Nephron (organoid): ENCODE measurements at regions not wholly inside any gene's neighbourhood (a gene's known extent, or its start where the extent isn't known, plus 50 kb on each side); places are given as distances from the start of the nearest gene placed in this dataset.
"Not testable (repeated sequence)": the region's sequence is repeated elsewhere in the genome, so short reads cannot be mapped to it uniquely, and the experiment has no call there.

Experiments used
- H3K27ac Mint-ChIP-seq, 3 experiments: 2 replicates each; pipeline ENCODE4 v1.8.0; 2020; ENCODE audit warnings: mixed read lengths in 3 of 3, mild to moderate bottlenecking in 2 of 3, moderate library complexity in 1 of 3
- H3K27me3 Mint-ChIP-seq: 2 replicates; pipeline ENCODE4 v1.8.0; 2021; ENCODE audit warnings: low read depth, mild to moderate bottlenecking, moderate library complexity, mixed read lengths
- H3K36me3 Mint-ChIP-seq: 2 replicates; pipeline ENCODE4 v1.8.0; 2020; ENCODE audit warnings: low read depth, mixed read lengths
- H3K4me1 Mint-ChIP-seq: 2 replicates; pipeline ENCODE4 v1.8.0; 2020; ENCODE audit warnings: mixed read lengths
- H3K4me3 Mint-ChIP-seq, 3 experiments: 2 replicates each; pipeline ENCODE4 v1.8.0; 2020; ENCODE audit warnings: mild to moderate bottlenecking in 3 of 3, mixed read lengths in 3 of 3, moderate library complexity in 2 of 3
- H3K9me3 Mint-ChIP-seq: 2 replicates; pipeline ENCODE4 v1.8.0; 2020; ENCODE audit warnings: mixed read lengths
- CTCF ChIP-seq, 3 experiments: fragments of 200-600 bp; sonication (generic); IDR thresholded peaks; one replicate each; pipeline ENCODE4 v1.5.0; 2021; ENCODE audit warnings: antibody characterized with exemption in 3 of 3; ENCODE audit not compliant: unreplicated experiment in 3 of 3

- H3K36me3 Mint-ChIP-seq, result no peaks in the 10 kb centered on the region
- peaks cover 8% of the 10 kb centered on the region for H3K9me3 Mint-ChIP-seq
- TF ChIP-seq CTCF (IDR thresholded peaks at IDR 0.05; ENCODE audit: unreplicated experiment in 3 of 3), result no peak
- H3K4me3 Mint-ChIP-seq, result no peak overlapping the region
- no peaks in the 10 kb centered on the region for H3K4me1 Mint-ChIP-seq
- H3K27ac Mint-ChIP-seq, result no peak overlapping the region
- no peaks in the 10 kb centered on the region for H3K27me3 Mint-ChIP-seq
Observed at GRCh38 chr5:135147294-135148090, 113.5 kb upstream of the PITX1 start.

- Mint-ChIP-seq H3K27me3 (no peaks in the 10 kb centered on the region), H3K36me3 (no peaks in the 10 kb centered on the region), H3K4me3 (no peak overlapping the region), H3K9me3 (peaks cover 8% of the 10 kb centered on the region), H3K27ac (no peak overlapping the region), H3K4me1 (no peaks in the 10 kb centered on the region)
- no peak for TF ChIP-seq CTCF (IDR thresholded peaks at IDR 0.05; ENCODE audit: unreplicated experiment in 3 of 3)
Observed at GRCh38 chr5:135145985-135146384, 112.0 kb upstream of the PITX1 start.

GRCh38 chr5:135143682-135144081 is 109.7 kb upstream of the PITX1 start:
- not testable (repeated sequence) for H3K27ac Mint-ChIP-seq, H3K27me3 Mint-ChIP-seq, H3K4me3 Mint-ChIP-seq, H3K9me3 Mint-ChIP-seq, H3K36me3 Mint-ChIP-seq
- H3K4me1 Mint-ChIP-seq, result peaks cover 14% of the 10 kb centered on the region

- Mint-ChIP-seq H3K36me3 (no peaks in the 10 kb centered on the region), H3K27me3 (peaks cover 7% of the 10 kb centered on the region), H3K9me3 (no peaks in the 10 kb centered on the region), H3K27ac (no peak overlapping the region), H3K4me1 (peaks cover 14% of the 10 kb centered on the region), H3K4me3 (no peak overlapping the region)
- TF ChIP-seq CTCF (IDR thresholded peaks at IDR 0.05; ENCODE audit: unreplicated experiment in 3 of 3), result no peak
Observed at GRCh38 chr5:135141303-135142268, 107.6 kb upstream of the PITX1 start.

GRCh38 chr5:135140446-135141204 is 106.6 kb upstream of the PITX1 start:
- Mint-ChIP-seq H3K27me3 (peaks cover 12% of the 10 kb centered on the region), H3K36me3 (no peaks in the 10 kb centered on the region), H3K9me3 (no peaks in the 10 kb centered on the region), H3K4me1 (peaks cover 14% of the 10 kb centered on the region), H3K27ac (no peak overlapping the region), H3K4me3 (no peak overlapping the region)
- TF ChIP-seq CTCF (IDR thresholded peaks at IDR 0.05; ENCODE audit: unreplicated experiment in 3 of 3), result no peak
